ENCODE measurements at regions not wholly inside any gene's neighbourhood (a gene's known extent, or its start where the extent isn't known, plus 50 kb on each side); places are given as distances from the start of the nearest gene placed in this dataset.

GRCh38 chr6:11430036-11430435, 107.5 kb upstream of the TMEM170B start:
- TF ChIP-seq POLR2A (IDR thresholded peaks at IDR 0.05; ENCODE audit: low read depth, low read length) (no peak), POLR2AphosphoS5 (IDR thresholded peaks at IDR 0.05; ENCODE audit: low read depth, low read length) (no peak), TAF1 (IDR thresholded peaks at IDR 0.05; ENCODE audit: borderline replicate concordance, low read depth, low read length) (no peak)
